GM23338 (cell line): ENCODE measurements at regions not wholly inside any gene's neighbourhood (a gene's known extent, or its start where the extent isn't known, plus 50 kb on each side); places are given as distances from the start of the nearest gene placed in this dataset.

Experiments
- CREB1 ChIP-seq: fragments of 250-450 bp; sonication (Bioruptor Pico); IDR thresholded peaks from 2 replicates; pipeline ENCODE4 v1.5.0; 2020; ENCODE audit warnings: low read depth, mild to moderate bottlenecking, moderate library complexity
- EZH2 ChIP-seq: fragments of 200-600 bp; sonication (generic); IDR thresholded peaks from one replicate; pipeline ENCODE4 v1.8.0; 2017; ENCODE audit warnings: antibody characterized with exemption, mild to moderate bottlenecking, low read depth; ENCODE audit not compliant: unreplicated experiment
- EZH2phosphoT487 ChIP-seq: fragments of 200-600 bp; sonication (generic); IDR thresholded peaks from one replicate; pipeline ENCODE4 v1.8.1; 2018; ENCODE audit warnings: antibody characterized with exemption; ENCODE audit not compliant: unreplicated experiment
- JUNB ChIP-seq: IDR thresholded peaks from one replicate; pipeline ENCODE4 v1.6.1; 2016; ENCODE audit warnings: antibody characterized with exemption; ENCODE audit not compliant: unreplicated experiment
- POLR2AphosphoS5 ChIP-seq: IDR thresholded peaks from 2 replicates; pipeline ENCODE4 v1.6.1; 2016; ENCODE audit warnings: antibody characterized with exemption, low read depth
- REST ChIP-seq: IDR thresholded peaks from one replicate; pipeline ENCODE4 v1.6.1; 2018; ENCODE audit warnings: antibody characterized with exemption; ENCODE audit not compliant: unreplicated experiment
- ZNF331 ChIP-seq: fragments of 250-450 bp; sonication (Bioruptor Pico); IDR thresholded peaks from 2 replicates; pipeline ENCODE4 v1.5.0; 2020; ENCODE audit warnings: low read depth, mild to moderate bottlenecking, moderate library complexity
- ZNF462 ChIP-seq: fragments of 250-450 bp; sonication (Bioruptor Pico); IDR thresholded peaks from 2 replicates; pipeline ENCODE4 v1.5.0; 2020; ENCODE audit warnings: mild to moderate bottlenecking, moderate library complexity
- TF ChIP-seq, protein P1 (sequence below), 2 experiments: fragments of 200-600 bp in 1 of 2; sonication (generic) in 1 of 2; conservative IDR thresholded peaks; 2 replicates each; pipeline versions ENCODE4 v1.5.1 to v1.6.1; 2016 to 2017; ENCODE audit warnings: antibody characterized with exemption in 2 of 2, low read depth in 2 of 2, mild to moderate bottlenecking in 2 of 2, moderate library complexity in 1 of 2

DNA sequence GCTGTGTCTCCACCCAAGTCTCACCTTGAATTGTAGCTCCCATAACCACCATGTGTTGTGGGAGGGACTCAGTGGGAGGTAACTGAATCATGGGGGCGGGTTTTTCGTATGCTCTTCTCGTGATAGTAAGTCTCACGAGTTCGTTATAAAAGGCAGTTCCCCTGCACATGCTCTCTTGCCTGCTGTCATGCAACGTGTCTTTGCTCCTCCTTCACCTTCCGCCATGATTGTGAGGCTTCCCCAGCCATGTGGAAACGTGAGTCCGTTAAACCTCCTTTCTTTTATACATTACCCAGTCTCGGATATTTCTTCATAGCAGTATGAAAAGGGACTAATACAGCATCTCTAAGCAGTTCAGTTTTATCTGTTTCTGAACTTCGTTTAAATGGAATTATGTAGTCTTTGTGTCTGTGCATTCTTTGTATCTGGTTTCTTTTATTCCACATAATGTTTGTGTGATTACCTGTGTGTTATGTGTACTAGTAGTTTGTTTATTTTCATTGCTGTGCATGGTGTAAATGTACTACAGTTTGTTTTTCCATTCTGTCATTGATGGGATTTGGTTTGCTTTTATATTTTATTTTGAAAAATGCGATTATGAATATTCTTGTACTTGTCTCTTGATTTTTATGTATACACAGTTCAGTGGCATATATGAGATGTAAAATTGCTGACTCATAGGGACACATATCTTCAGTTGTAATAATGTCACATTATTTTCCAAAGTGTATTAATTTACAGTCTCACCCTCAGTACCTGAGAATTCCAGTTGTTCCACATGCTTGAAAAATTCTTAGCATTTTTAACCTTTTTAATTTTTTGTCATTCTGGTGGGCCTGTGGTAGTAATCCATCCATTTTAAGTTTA is 304.9 kb downstream of the GBA3 start:
- TF ChIP-seq POLR2AphosphoS5 (no peak), JUNB (no peak), EZH2 (no peak), EZH2phosphoT487 (no peak), REST (no peak), ZNF331 (CRISPR knock-in tag) (no peak), CREB1 (CRISPR knock-in tag) (no peak), ZNF462 (CRISPR knock-in tag) (no peak)
- TF ChIP-seq, protein P1, sequence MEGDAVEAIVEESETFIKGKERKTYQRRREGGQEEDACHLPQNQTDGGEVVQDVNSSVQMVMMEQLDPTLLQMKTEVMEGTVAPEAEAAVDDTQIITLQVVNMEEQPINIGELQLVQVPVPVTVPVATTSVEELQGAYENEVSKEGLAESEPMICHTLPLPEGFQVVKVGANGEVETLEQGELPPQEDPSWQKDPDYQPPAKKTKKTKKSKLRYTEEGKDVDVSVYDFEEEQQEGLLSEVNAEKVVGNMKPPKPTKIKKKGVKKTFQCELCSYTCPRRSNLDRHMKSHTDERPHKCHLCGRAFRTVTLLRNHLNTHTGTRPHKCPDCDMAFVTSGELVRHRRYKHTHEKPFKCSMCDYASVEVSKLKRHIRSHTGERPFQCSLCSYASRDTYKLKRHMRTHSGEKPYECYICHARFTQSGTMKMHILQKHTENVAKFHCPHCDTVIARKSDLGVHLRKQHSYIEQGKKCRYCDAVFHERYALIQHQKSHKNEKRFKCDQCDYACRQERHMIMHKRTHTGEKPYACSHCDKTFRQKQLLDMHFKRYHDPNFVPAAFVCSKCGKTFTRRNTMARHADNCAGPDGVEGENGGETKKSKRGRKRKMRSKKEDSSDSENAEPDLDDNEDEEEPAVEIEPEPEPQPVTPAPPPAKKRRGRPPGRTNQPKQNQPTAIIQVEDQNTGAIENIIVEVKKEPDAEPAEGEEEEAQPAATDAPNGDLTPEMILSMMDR (conservative IDR thresholded peaks at IDR 0.05; ENCODE audit: low read depth in 2 of 2), result no peak
